Ishikawa (cell line): ENCODE measurements at regions not wholly inside any gene's neighbourhood (a gene's known extent, or its start where the extent isn't known, plus 50 kb on each side); places are given as distances from the start of the nearest gene placed in this dataset.

ENCODE experiments used
- RAD21 ChIP-seq: IDR thresholded peaks from 2 replicates; pipeline ENCODE4 v1.6.1; 2012; ENCODE audit warnings: low read depth

DNA sequence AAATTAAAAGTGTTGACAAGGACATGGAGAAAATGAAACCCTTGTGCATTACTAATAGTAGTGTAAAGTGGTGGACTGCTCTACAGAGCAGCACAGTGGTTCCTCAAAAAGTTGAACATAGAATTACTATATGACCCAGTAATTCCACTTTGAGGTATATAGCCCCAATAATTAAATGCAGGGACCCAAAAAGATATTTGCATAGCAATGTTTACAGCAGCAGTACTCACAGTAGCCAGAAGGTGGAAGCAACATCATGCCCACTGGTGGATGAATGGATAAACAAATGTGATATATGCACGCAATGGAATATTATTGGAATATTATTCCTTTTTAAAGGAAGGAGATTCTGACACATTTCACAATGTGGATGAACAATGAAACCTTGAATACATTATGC, 121.3 kb downstream of the POTEH start:
- TF ChIP-seq RAD21: peak; percentile 25; the same call in 1 of the 2 replicates
